Iris pigment epithelial cell (primary cell): ENCODE measurements at regions not wholly inside any gene's neighbourhood (a gene's known extent, or its start where the extent isn't known, plus 50 kb on each side); places are given as distances from the start of the nearest gene placed in this dataset.

ENCODE experiments used
- DNase-seq: peaks from one replicate; pipeline ENCODE4 v3.0.0-alpha.2; 2011; ENCODE audit warnings: low read depth

GRCh38 chr4:171759274-171759673, 53.9 kb upstream of the GALNTL6 start:
- no peak for DNase-seq

- DNase-seq = no peak
These were observed 61.7 kb upstream of the GALNTL6 start for GRCh38 chr4:171751538-171751937.

GRCh38 chr4:171746418-171746817, 66.8 kb upstream of the GALNTL6 start:
- no peak for DNase-seq

GRCh38 chr4:171742436-171742835, 70.8 kb upstream of the GALNTL6 start:
- DNase-seq = no peak

GRCh38 chr4:171727185-171727584, 86.0 kb upstream of the GALNTL6 start:
- no peak for DNase-seq

- DNase-seq = no peak
These were observed 91.3 kb upstream of the GALNTL6 start for GRCh38 chr4:171721937-171722336.

- no peak for DNase-seq
These were observed 93.5 kb upstream of the GALNTL6 start for GRCh38 chr4:171719691-171720090.

- DNase-seq = no peak
These were observed 94.5 kb upstream of the GALNTL6 start for GRCh38 chr4:171718665-171719064.

- DNase-seq = no peak
These were observed 95.1 kb upstream of the GALNTL6 start for GRCh38 chr4:171718069-171718468.

- no peak for DNase-seq
These were observed 95.9 kb upstream of the GALNTL6 start for GRCh38 chr4:171717231-171717741.

GRCh38 chr4:171715973-171716372, 97.2 kb upstream of the GALNTL6 start:
- DNase-seq = no peak

GRCh38 chr4:171714791-171715454, 98.3 kb upstream of the GALNTL6 start:
- DNase-seq = no peak

GRCh38 chr4:171710743-171711142, 102.5 kb upstream of the GALNTL6 start:
- DNase-seq = no peak

GRCh38 chr4:171676555-171677215, 136.5 kb upstream of the GALNTL6 start:
- DNase-seq = no peak

GRCh38 chr4:171674781-171675180, 138.4 kb upstream of the GALNTL6 start:
- DNase-seq = no peak

GRCh38 chr4:171668403-171668802, 144.8 kb upstream of the GALNTL6 start:
- DNase-seq = no peak

- DNase-seq = no peak
These were observed 145.3 kb upstream of the GALNTL6 start for GRCh38 chr4:171667906-171668305.

GRCh38 chr4:171651071-171651470, 162.1 kb upstream of the GALNTL6 start:
- no peak for DNase-seq

GRCh38 chr4:171650543-171650942, 162.7 kb upstream of the GALNTL6 start:
- DNase-seq = no peak

GRCh38 chr4:171648926-171649325, 164.3 kb upstream of the GALNTL6 start:
- no peak for DNase-seq

GRCh38 chr4:171646984-171647383, 166.2 kb upstream of the GALNTL6 start:
- no peak for DNase-seq

- no peak for DNase-seq
These were observed 168.7 kb upstream of the GALNTL6 start for GRCh38 chr4:171644430-171645057.

- DNase-seq = no peak
These were observed 173.7 kb upstream of the GALNTL6 start for GRCh38 chr4:171639540-171639939.
